MM.1S (cell line): ENCODE measurements at regions not wholly inside any gene's neighbourhood (a gene's known extent, or its start where the extent isn't known, plus 50 kb on each side); places are given as distances from the start of the nearest gene placed in this dataset.
A peak's percentile ranks its signal among the peaks of the same experiment; 100 is the strongest.

ENCODE experiments used
- DNase-seq: peaks from one replicate; pipeline ENCODE4 v3.0.0-alpha.2; 2015
- H2AFZ ChIP-seq: fragments of 300-600 bp; sonication (generic); 2 replicates; pipeline ENCODE4 v1.6.0; 2016; ENCODE audit warnings: antibody characterized with exemption, low read length
- H3F3A ChIP-seq: fragments of 300-600 bp; sonication (generic); 2 replicates; pipeline ENCODE4 v1.6.1; 2016; ENCODE audit warnings: mild to moderate bottlenecking, antibody characterized with exemption, low read length, moderate library complexity, mixed read lengths; ENCODE audit not compliant: insufficient read depth
- H3K27ac ChIP-seq: fragments of 300-600 bp; sonication (generic); 2 replicates; pipeline ENCODE4 v1.5.1; 2016; ENCODE audit warnings: mild to moderate bottlenecking, low read length
- H3K27me3 ChIP-seq: fragments of 300-600 bp; sonication (generic); replicated peaks from 2 replicates; pipeline ENCODE4 v1.6.0; 2016; ENCODE audit warnings: low read length; ENCODE audit not compliant: insufficient read depth
- H3K36me3 ChIP-seq: fragments of 300-600 bp; sonication (generic); replicated peaks from 2 replicates; pipeline ENCODE4 v1.6.1; 2016; ENCODE audit warnings: mild to moderate bottlenecking, low read length, mixed read lengths; ENCODE audit not compliant: insufficient read depth
- H3K4me1 ChIP-seq: fragments of 300-600 bp; sonication (generic); 2 replicates; pipeline ENCODE4 v1.6.1; 2016; ENCODE audit warnings: low read length, mixed read lengths
- H3K4me2 ChIP-seq: fragments of 300-600 bp; sonication (generic); 2 replicates; pipeline ENCODE4 v1.6.0; 2016; ENCODE audit warnings: low read depth, low read length
- H3K4me3 ChIP-seq: fragments of 300-600 bp; sonication (generic); 2 replicates; pipeline ENCODE4 v1.5.1; 2016; ENCODE audit warnings: low read length, mixed read lengths
- H3K79me2 ChIP-seq: fragments of 300-600 bp; sonication (generic); 2 replicates; pipeline ENCODE4 v1.6.1; 2016; ENCODE audit warnings: mixed run types, low read length, mixed read lengths
- H3K9ac ChIP-seq: fragments of 300-600 bp; sonication (generic); 2 replicates; pipeline ENCODE4 v1.6.1; 2016; ENCODE audit warnings: low read length, mixed read lengths
- H3K9me2 ChIP-seq: fragments of 300-600 bp; sonication (generic); replicated peaks from 2 replicates; pipeline ENCODE4 v1.6.1; 2016; ENCODE audit warnings: mild to moderate bottlenecking, low read length, mixed read lengths; ENCODE audit not compliant: insufficient read depth
- H3K9me3 ChIP-seq: fragments of 300-600 bp; sonication (generic); replicated peaks from 2 replicates; pipeline ENCODE4 v1.6.1; 2016; ENCODE audit warnings: mild to moderate bottlenecking, low read length, mixed read lengths; ENCODE audit not compliant: insufficient read depth
- H4K20me1 ChIP-seq: fragments of 300-600 bp; sonication (generic); 2 replicates; pipeline ENCODE4 v1.6.1; 2016; ENCODE audit warnings: mild to moderate bottlenecking, low read length, moderate library complexity, mixed read lengths; ENCODE audit not compliant: insufficient read depth
- CTCF ChIP-seq: fragments of 300-600 bp; sonication (generic); IDR thresholded peaks from 2 replicates; pipeline ENCODE4 v1.5.1; 2016; ENCODE audit warnings: antibody characterized with exemption, low read length, mixed read lengths
- EZH2 ChIP-seq: fragments of 300-600 bp; sonication (generic); optimal IDR thresholded peaks from 2 replicates; pipeline ENCODE3; 2017; ENCODE audit warnings: low read depth, mild to moderate bottlenecking, antibody characterized with exemption, low read length, mixed read lengths
- EZH2phosphoT487 ChIP-seq: fragments of 300-600 bp; sonication (generic); IDR thresholded peaks from 2 replicates; pipeline ENCODE4 v1.6.1; 2018; ENCODE audit warnings: antibody characterized with exemption, low read length

- no peaks in the 10 kb centered on the region for H3K79me2 ChIP-seq
- H2AFZ ChIP-seq: no peak overlapping the region
- no peaks in the 10 kb centered on the region for H3F3A ChIP-seq
- H3K9me2 ChIP-seq: no peaks in the 10 kb centered on the region
- no peak overlapping the region for H3K27ac ChIP-seq
- no peaks in the 10 kb centered on the region for H3K9me3 ChIP-seq
- no peaks in the 10 kb centered on the region for H3K27me3 ChIP-seq
- no peak overlapping the region for H3K4me2 ChIP-seq
- no peak for TF ChIP-seq CTCF
- TF ChIP-seq EZH2: no peak
- TF ChIP-seq EZH2phosphoT487: no peak
- no peaks in the 10 kb centered on the region for H3K4me1 ChIP-seq
- H4K20me1 ChIP-seq: no peaks in the 10 kb centered on the region
- no peak for DNase-seq
- no peak overlapping the region for H3K9ac ChIP-seq
- no peak overlapping the region for H3K4me3 ChIP-seq
- H3K36me3 ChIP-seq: no peaks in the 10 kb centered on the region
Observed at GRCh38 chr7:31439165-31439564, 74.7 kb upstream of the ITPRID1 start.

- Histone ChIP-seq H3F3A (no peaks in the 10 kb centered on the region), H3K9ac (no peak overlapping the region), H3K4me1 (no peaks in the 10 kb centered on the region), H3K27ac (no peak overlapping the region), H3K36me3 (no peaks in the 10 kb centered on the region), H3K4me3 (no peak overlapping the region), H3K9me3 (no peaks in the 10 kb centered on the region), H3K27me3 (no peaks in the 10 kb centered on the region), H3K4me2 (no peak overlapping the region), H4K20me1 (no peaks in the 10 kb centered on the region), H3K9me2 (no peaks in the 10 kb centered on the region), H2AFZ (no peak overlapping the region), H3K79me2 (no peaks in the 10 kb centered on the region)
- DNase-seq: no peak
- TF ChIP-seq CTCF: no peak
- no peak for TF ChIP-seq EZH2
- no peak for TF ChIP-seq EZH2phosphoT487
Observed at GRCh38 chr7:31440511-31440910, 73.4 kb upstream of the ITPRID1 start.

DNA sequence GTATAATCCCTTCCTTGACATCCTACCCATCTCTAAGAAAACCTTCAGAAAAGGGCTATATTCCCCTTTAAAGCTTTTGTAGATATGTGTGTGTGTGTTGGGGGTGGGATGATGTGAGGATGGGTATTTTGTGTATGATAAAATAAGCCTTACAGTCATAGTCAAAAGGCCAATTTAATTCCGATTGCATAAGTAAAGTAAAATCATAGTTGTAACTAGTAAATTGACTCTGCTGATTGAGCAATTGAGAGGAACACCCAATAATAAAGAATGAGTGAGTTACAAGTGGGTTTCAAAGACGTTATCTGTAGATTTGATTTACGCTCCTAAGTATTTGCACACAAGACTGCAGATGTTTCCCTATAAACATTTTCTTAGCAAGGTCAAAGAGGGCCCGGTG, 71.3 kb upstream of the ITPRID1 start:
- Histone ChIP-seq H3K4me2 (no peak overlapping the region), H4K20me1 (no peaks in the 10 kb centered on the region), H3K4me1 (no peaks in the 10 kb centered on the region), H3K9me2 (no peaks in the 10 kb centered on the region), H3K79me2 (no peaks in the 10 kb centered on the region), H3K4me3 (no peak overlapping the region), H3K27ac (no peak overlapping the region), H3K9me3 (no peaks in the 10 kb centered on the region), H3F3A (no peaks in the 10 kb centered on the region), H2AFZ (no peak overlapping the region), H3K27me3 (no peaks in the 10 kb centered on the region), H3K9ac (no peak overlapping the region), H3K36me3 (no peaks in the 10 kb centered on the region)
- TF ChIP-seq EZH2phosphoT487 (no peak), CTCF (no peak), EZH2 (no peak)
- DNase-seq: no peak

GRCh38 chr7:31443457-31443856, 70.4 kb upstream of the ITPRID1 start:
- Histone ChIP-seq H3K36me3 (no peaks in the 10 kb centered on the region), H3K9me3 (no peaks in the 10 kb centered on the region), H3K27ac (no peak overlapping the region), H2AFZ (no peak overlapping the region), H4K20me1 (no peaks in the 10 kb centered on the region), H3F3A (no peaks in the 10 kb centered on the region), H3K4me3 (no peak overlapping the region), H3K79me2 (no peaks in the 10 kb centered on the region), H3K4me1 (no peaks in the 10 kb centered on the region), H3K9me2 (no peaks in the 10 kb centered on the region), H3K4me2 (no peak overlapping the region), H3K27me3 (no peaks in the 10 kb centered on the region), H3K9ac (no peak overlapping the region)
- peak; percentile 63 for DNase-seq
- TF ChIP-seq EZH2phosphoT487 (no peak), CTCF (peak; percentile 85)
